ENCODE measurements at regions not wholly inside any gene's neighbourhood (a gene's known extent, or its start where the extent isn't known, plus 50 kb on each side); places are given as distances from the start of the nearest gene placed in this dataset.

DNA sequence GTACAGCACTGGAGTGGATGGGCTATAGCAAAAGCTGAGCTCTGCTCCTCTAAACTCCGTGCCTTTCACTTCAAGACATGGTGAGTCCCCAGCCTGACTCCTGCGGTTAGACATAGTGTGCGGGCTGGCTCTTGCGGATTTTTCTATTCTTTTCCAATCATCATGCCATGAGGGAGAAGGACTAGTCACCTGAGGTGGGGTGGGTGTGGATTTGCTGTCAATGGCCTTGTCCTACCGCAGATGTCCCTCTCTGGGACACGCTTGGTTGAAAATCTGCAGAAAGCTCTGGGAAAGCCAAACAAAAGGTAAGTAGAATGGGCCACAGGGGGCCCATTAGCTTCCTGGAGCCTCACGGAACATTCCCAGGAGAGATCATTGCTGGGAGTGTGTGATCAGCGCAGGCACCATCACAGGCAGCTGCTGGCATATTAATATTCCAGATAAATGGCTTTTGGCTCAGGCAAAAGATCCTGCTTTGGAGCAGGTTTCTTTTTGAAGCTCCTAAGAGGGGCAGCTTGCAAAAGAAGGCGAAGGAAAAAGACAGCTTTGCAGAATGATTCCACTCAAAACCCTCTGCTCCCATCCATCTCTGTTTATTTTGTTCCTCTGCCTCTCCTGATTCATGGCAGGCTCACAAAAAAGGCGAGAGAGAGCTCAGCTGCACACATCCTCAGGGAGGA is 509.0 kb upstream of the ZMIZ1 start:
- no peak for DNase-seq (ENCODE audit: low spot score)

DNA sequence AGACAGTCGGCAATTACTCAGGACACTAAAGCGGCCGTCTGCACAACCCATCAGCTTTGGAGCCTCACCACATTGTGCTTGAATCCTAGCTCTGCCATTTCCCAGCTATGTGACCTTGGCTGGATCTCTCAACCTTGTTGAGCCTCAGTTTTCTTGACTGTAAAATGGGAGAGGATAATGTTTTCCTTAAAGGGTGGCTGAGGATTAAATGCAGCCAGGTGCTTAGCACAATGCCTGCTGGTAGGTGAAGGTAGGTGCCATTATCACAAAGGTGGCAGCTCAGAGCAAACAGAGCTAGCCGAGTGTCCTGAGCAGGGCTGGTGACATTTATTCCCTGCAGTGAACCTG is 508.5 kb upstream of the ZMIZ1 start:
- no peak for DNase-seq (ENCODE audit: low spot score)

- no peak for DNase-seq (ENCODE audit: low spot score)
Measured at GRCh38 chr10:78563314-78563713, 505.5 kb upstream of the ZMIZ1 start.

GRCh38 chr10:78565841-78566240 is 502.9 kb upstream of the ZMIZ1 start:
- DNase-seq (ENCODE audit: low spot score) = no peak

- no peak for DNase-seq (ENCODE audit: low spot score)
Measured at GRCh38 chr10:78566284-78567111, 502.3 kb upstream of the ZMIZ1 start.

DNA sequence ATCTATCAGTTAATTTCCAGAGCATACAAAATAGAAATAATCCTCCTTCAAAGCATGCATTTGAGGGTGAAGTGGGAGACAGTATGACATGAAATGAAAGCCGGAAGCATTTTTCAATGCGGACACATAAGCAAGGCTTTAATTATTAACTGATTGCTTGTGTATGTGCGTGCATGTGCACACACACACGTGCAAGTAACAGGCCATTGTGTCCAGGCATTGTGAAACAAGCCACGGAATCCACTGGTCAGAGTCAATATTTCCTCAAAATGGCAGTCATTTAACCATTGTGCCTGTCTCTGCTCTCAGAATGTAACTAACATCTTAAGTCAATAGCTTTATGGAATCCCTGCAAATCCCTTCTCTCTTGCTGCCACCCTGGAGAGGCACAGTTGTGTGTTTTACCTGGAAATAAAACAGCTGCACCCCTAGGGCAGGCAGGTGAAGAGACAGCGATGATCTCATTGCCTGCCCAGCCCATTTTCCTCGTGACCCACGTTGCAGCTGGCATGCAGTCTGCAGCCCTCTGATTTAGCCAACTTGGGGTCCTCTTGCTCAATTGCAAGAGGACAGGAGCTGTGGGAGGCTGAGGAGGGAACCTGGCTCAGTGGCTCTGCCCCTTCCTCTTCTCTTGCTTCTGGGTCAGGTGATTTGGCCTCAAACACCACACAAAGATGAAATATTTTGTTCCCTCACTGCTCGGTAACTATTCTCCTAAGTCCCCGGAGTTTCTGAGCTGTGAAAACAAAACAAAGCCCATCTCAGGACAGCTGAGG is 500.9 kb upstream of the ZMIZ1 start:
- no peak for DNase-seq (ENCODE audit: low spot score)

GRCh38 chr10:78568620-78569019 is 500.1 kb upstream of the ZMIZ1 start:
- no peak for DNase-seq (ENCODE audit: low spot score)

- no peak for DNase-seq (ENCODE audit: low spot score)
Measured at GRCh38 chr10:78570633-78571235, 498.0 kb upstream of the ZMIZ1 start.

DNA sequence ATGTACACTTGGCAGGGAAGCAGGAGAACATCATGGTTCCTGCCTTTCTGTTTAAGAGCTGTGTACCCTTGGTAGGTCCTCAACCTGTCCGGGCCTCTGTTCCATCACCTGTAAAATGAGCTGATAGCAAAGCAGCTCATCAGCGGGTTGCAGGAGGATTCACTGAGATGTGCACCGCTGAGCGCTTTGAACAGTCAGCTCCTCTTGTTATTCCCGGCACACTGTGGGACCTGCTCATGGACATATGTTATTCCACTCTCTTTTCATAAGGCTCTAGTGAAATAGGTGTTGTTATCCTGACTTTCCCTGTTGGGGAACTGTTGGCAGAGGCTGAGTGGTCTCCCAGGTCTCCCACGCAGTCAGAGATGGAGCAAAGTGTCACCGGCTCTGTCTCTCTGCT is 497.5 kb upstream of the ZMIZ1 start:
- no peak for DNase-seq (ENCODE audit: low spot score)

DNA sequence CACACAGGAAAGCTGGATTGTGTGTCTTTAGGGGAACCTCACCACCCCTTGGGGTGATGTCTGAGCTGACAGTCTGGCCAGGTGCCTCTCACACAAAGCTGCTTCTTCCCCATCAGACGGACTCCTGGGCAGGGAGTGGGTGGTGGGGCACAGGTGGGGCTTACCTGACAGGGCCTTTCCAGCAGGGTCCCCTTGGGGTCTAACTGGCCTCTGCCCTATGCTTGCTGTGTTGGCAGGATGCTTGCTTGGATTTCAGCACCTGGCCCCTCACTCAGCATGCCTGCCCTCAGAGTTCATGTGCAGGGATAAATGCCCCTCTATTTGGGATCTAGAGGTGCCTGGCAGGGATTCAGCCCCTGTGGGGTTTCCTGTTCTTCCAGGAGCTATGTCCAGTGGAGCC is 496.9 kb upstream of the ZMIZ1 start:
- no peak for DNase-seq (ENCODE audit: low spot score)

- DNase-seq (ENCODE audit: low spot score) = no peak
Measured at GRCh38 chr10:78572565-78572964, 496.2 kb upstream of the ZMIZ1 start.

DNA sequence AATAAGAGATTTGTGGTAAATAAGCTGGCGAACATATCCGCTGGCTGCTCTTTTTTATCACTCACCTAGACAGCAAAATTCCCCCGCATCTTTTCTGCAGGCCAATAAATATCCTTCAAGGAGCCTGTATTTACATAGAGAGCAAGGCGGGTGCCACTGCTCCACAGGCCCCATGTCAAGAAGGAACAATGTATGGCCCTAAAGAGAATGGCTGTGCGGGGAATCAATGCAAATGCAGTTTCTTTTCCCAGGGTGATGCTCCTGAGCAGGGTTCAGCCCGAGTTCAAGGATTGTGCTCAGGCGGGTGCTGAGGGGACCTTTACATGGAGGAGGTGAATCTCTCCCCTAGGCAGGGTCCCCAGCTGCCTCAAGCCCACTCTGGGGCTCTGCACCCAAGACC is 494.2 kb upstream of the ZMIZ1 start:
- DNase-seq (ENCODE audit: low spot score) = no peak

GRCh38 chr10:78575400-78575799 is 493.4 kb upstream of the ZMIZ1 start:
- DNase-seq (ENCODE audit: low spot score) = no peak

GRCh38 chr10:78576276-78576675 is 492.5 kb upstream of the ZMIZ1 start:
- DNase-seq (ENCODE audit: low spot score) = no peak

- no peak for DNase-seq (ENCODE audit: low spot score)
Measured at GRCh38 chr10:78577712-78578111, 491.1 kb upstream of the ZMIZ1 start.

DNA sequence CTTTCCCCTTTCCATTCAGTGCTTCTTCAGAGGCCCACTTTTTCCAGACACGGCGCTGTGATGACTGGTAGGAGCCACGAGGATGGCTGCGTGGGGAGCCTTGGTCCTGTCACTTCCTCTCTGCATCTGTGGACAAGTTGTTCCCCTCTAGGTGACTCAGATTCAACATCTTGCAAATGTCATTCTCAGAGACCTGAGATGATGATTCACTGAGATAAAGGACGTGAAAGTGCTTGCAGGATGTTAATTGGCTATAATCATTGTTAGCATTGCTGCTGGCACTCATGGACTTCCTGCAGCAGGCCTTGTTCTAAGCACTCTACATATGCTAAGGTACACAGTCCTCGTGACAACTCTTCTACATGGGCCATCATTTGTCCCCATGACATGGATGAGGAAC is 489.8 kb upstream of the ZMIZ1 start:
- DNase-seq (ENCODE audit: low spot score) = no peak

- DNase-seq (ENCODE audit: low spot score) = no peak
Measured at GRCh38 chr10:78579576-78579975, 489.2 kb upstream of the ZMIZ1 start.

DNA sequence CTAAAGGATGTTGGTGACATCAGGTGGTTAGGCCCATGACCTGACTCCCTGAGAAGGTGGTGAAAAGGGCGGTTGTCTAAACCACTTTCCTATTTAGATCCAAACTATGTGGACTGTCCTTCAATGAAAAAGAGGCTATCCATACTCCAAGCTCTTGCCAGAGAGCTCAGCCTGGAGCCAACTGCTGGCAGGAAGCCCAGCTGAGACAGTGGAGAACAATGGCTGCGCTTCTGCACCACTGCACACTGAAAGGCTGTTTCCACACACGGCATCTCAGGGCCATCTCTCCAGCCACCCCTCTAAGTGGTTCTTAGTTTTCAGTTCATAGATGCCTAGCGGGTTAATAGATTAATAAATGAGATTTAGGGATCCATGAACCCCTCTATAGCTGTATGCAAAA is 488.8 kb upstream of the ZMIZ1 start:
- DNase-seq (ENCODE audit: low spot score) = no peak

- no peak for DNase-seq (ENCODE audit: low spot score)
Measured at GRCh38 chr10:78581133-78581694, 487.6 kb upstream of the ZMIZ1 start.

GRCh38 chr10:78582540-78582939 is 486.2 kb upstream of the ZMIZ1 start:
- no peak for DNase-seq (ENCODE audit: low spot score)

DNA sequence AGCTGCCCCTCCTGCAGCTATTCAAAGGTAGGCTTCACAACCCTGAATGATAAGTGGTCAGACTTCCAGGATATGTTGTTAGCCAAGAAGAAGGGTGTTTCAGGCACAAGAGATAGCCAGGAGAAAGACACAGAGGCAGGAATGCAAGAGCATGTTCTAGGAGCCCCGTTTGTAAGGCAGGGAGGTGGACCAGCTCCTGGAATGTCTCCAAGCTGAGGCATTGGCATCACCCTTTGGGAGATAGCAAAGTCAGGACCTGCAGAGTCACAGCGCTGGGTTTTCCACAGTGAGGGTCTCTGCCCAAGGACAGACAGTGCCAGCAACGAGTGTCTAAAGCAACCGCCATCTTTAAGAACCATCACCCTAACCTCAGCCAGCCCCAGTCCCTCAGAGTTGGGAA is 484.5 kb upstream of the ZMIZ1 start:
- no peak for DNase-seq (ENCODE audit: low spot score)

GRCh38 chr10:78584681-78585080 is 484.1 kb upstream of the ZMIZ1 start:
- no peak for DNase-seq (ENCODE audit: low spot score)

Measured in H4 (cell line).